ENCODE measurements at regions not wholly inside any gene's neighbourhood (a gene's known extent, or its start where the extent isn't known, plus 50 kb on each side); places are given as distances from the start of the nearest gene placed in this dataset.

DNA sequence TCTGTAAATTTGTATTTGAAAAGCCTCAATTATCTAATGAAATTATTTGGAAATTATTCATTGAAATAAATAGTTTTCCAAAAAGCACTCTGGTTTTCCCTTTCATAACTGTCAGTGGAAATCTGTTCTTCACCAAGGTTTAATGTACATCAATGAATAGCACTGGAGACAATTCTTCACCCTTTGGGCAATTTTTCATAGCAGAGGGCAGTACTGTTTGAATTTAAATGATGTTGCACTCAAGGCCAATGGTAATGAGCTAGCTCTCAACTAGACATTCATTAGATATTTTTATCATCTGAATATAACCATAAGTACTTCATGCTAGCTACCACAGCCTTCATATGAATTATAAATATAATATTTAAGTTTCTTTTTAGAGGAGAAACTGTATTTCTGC is 658.2 kb upstream of the CCDC54 start:
- no peak for TF ChIP-seq GABPA (IDR thresholded peaks at IDR 0.05; ENCODE audit: low read depth)
- TF ChIP-seq, protein P1, sequence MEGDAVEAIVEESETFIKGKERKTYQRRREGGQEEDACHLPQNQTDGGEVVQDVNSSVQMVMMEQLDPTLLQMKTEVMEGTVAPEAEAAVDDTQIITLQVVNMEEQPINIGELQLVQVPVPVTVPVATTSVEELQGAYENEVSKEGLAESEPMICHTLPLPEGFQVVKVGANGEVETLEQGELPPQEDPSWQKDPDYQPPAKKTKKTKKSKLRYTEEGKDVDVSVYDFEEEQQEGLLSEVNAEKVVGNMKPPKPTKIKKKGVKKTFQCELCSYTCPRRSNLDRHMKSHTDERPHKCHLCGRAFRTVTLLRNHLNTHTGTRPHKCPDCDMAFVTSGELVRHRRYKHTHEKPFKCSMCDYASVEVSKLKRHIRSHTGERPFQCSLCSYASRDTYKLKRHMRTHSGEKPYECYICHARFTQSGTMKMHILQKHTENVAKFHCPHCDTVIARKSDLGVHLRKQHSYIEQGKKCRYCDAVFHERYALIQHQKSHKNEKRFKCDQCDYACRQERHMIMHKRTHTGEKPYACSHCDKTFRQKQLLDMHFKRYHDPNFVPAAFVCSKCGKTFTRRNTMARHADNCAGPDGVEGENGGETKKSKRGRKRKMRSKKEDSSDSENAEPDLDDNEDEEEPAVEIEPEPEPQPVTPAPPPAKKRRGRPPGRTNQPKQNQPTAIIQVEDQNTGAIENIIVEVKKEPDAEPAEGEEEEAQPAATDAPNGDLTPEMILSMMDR (IDR thresholded peaks at IDR 0.05; ENCODE audit: insufficient read depth, low read length) = no peak
- TF ChIP-seq SPI1 (IDR thresholded peaks at IDR 0.05; ENCODE audit: borderline replicate concordance, low read depth) = no peak
- TF ChIP-seq POLR2AphosphoS5 (IDR thresholded peaks at IDR 0.05; ENCODE audit: low read depth) = no peak
- TF ChIP-seq, protein P2, sequence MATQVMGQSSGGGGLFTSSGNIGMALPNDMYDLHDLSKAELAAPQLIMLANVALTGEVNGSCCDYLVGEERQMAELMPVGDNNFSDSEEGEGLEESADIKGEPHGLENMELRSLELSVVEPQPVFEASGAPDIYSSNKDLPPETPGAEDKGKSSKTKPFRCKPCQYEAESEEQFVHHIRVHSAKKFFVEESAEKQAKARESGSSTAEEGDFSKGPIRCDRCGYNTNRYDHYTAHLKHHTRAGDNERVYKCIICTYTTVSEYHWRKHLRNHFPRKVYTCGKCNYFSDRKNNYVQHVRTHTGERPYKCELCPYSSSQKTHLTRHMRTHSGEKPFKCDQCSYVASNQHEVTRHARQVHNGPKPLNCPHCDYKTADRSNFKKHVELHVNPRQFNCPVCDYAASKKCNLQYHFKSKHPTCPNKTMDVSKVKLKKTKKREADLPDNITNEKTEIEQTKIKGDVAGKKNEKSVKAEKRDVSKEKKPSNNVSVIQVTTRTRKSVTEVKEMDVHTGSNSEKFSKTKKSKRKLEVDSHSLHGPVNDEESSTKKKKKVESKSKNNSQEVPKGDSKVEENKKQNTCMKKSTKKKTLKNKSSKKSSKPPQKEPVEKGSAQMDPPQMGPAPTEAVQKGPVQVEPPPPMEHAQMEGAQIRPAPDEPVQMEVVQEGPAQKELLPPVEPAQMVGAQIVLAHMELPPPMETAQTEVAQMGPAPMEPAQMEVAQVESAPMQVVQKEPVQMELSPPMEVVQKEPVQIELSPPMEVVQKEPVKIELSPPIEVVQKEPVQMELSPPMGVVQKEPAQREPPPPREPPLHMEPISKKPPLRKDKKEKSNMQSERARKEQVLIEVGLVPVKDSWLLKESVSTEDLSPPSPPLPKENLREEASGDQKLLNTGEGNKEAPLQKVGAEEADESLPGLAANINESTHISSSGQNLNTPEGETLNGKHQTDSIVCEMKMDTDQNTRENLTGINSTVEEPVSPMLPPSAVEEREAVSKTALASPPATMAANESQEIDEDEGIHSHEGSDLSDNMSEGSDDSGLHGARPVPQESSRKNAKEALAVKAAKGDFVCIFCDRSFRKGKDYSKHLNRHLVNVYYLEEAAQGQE (IDR thresholded peaks at IDR 0.05; ENCODE audit: insufficient replicate concordance, low read depth) = no peak
- Histone ChIP-seq H3K27me3 (ENCODE audit: insufficient read depth, poor library complexity, severe bottlenecking) (no peaks in the 10 kb centered on the region), H3K27ac (replicated peaks) (no peak overlapping the region), H3K4me3 (replicated peaks; ENCODE audit: insufficient read depth, low read length) (no peak overlapping the region)
- DNase-seq (ENCODE audit: low read depth in 1 of 2, low spot score in 1 of 2) = no peak

DNA sequence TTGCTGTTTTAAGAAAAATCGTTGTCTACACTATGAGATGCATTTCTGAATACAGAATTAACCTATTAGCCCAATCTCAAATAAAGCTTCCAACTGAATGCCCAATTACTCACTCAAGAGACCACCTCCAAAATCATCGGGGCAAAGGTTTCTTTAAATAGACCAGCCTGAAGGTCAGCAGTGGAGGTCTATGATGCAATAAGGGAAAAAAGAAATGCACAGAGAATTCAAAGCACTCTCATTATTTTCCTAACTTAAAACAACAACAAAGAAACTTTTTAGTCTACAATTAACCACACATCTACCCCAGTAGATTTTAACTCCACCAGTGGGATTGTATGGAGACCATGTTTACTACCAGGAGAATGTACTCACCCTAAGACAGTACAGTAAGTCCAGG is 657.7 kb upstream of the CCDC54 start:
- Histone ChIP-seq H3K27ac (replicated peaks) (no peak overlapping the region), H3K4me3 (replicated peaks; ENCODE audit: insufficient read depth, low read length) (no peak overlapping the region), H3K27me3 (ENCODE audit: insufficient read depth, poor library complexity, severe bottlenecking) (no peaks in the 10 kb centered on the region)
- TF ChIP-seq, protein P2 (IDR thresholded peaks at IDR 0.05; ENCODE audit: insufficient replicate concordance, low read depth) = no peak
- TF ChIP-seq, protein P1 (IDR thresholded peaks at IDR 0.05; ENCODE audit: insufficient read depth, low read length) = no peak
- TF ChIP-seq POLR2AphosphoS5 (IDR thresholded peaks at IDR 0.05; ENCODE audit: low read depth) = no peak
- TF ChIP-seq SPI1 (IDR thresholded peaks at IDR 0.05; ENCODE audit: borderline replicate concordance, low read depth) = no peak
- TF ChIP-seq GABPA (IDR thresholded peaks at IDR 0.05; ENCODE audit: low read depth) = no peak
- no peak for DNase-seq (ENCODE audit: low read depth in 1 of 2, low spot score in 1 of 2)

DNA sequence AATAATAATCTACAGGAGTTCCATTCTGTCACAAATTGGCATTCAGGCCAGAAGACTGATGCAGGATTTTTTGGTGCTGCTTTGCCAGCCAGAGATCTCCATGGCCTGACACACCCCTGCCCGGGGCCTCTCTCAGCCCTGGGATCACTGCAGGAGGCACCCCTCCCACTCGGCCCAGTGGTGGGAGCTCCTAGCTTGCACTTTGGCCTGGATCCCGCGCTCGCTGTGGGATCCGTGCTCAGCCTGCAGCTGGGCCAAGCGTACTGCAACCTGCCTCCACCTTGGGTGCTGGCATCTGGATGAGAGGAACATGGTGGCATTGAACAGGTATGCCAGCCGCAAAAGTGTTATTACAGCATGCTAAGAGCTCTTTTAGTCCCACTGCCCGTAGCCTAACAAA is 656.7 kb upstream of the CCDC54 start:
- Histone ChIP-seq H3K27me3 (ENCODE audit: insufficient read depth, poor library complexity, severe bottlenecking) (no peaks in the 10 kb centered on the region), H3K4me3 (replicated peaks; ENCODE audit: insufficient read depth, low read length) (no peak overlapping the region), H3K27ac (replicated peaks) (no peak overlapping the region)
- no peak for DNase-seq (ENCODE audit: low read depth in 1 of 2, low spot score in 1 of 2)
- TF ChIP-seq SPI1 (IDR thresholded peaks at IDR 0.05; ENCODE audit: borderline replicate concordance, low read depth) = no peak
- TF ChIP-seq, protein P2 (IDR thresholded peaks at IDR 0.05; ENCODE audit: insufficient replicate concordance, low read depth) = no peak
- no peak for TF ChIP-seq POLR2AphosphoS5 (IDR thresholded peaks at IDR 0.05; ENCODE audit: low read depth)
- TF ChIP-seq, protein P1 (IDR thresholded peaks at IDR 0.05; ENCODE audit: insufficient read depth, low read length) = no peak
- TF ChIP-seq GABPA (IDR thresholded peaks at IDR 0.05; ENCODE audit: low read depth) = no peak

Data from HL-60 (cell line).